ENCODE measurements at regions not wholly inside any gene's neighbourhood (a gene's known extent, or its start where the extent isn't known, plus 50 kb on each side); places are given as distances from the start of the nearest gene placed in this dataset.
"Not testable (repeated sequence)": the region's sequence is repeated elsewhere in the genome, so short reads cannot be mapped to it uniquely, and the experiment has no call there.

- TF ChIP-seq CTCF, POLR2A (IDR thresholded peaks at IDR 0.05): not testable (repeated sequence)
Measured at GRCh38 chr12:9543341-9543740, 64.4 kb downstream of the KLRB1 start.
